ENCODE measurements at regions not wholly inside any gene's neighbourhood (a gene's known extent, or its start where the extent isn't known, plus 50 kb on each side); places are given as distances from the start of the nearest gene placed in this dataset.

DNA sequence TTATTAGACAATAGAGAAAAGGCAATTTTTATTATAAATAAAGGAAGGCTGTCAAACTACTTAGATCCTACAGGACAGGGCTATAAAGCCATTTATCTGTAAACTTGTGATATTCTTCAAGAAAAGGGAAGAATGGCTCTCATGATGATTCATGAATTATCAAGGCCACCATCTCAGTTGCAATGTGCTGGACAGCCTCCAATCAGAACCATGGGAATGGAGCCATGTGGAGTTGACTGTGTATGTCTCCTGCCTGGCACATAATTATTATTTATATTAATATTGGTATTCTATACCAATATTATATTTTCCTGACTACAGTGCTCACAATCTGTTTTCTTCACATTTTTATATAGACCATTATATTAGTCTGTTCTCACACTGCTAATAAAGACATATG is 560.5 kb upstream of the MIR17HG start:
- intact Hi-C loops (cut with DNase I) = no loop called here
- Histone ChIP-seq H3K4me1 (no peaks in the 10 kb centered on the region), H3K9me3 (no peaks in the 10 kb centered on the region), H3K4me3 (no peak overlapping the region), H3K36me3 (no peaks in the 10 kb centered on the region), H3K27ac (no peak overlapping the region), H3K27me3 (no peaks in the 10 kb centered on the region)
- TF ChIP-seq, protein P1, sequence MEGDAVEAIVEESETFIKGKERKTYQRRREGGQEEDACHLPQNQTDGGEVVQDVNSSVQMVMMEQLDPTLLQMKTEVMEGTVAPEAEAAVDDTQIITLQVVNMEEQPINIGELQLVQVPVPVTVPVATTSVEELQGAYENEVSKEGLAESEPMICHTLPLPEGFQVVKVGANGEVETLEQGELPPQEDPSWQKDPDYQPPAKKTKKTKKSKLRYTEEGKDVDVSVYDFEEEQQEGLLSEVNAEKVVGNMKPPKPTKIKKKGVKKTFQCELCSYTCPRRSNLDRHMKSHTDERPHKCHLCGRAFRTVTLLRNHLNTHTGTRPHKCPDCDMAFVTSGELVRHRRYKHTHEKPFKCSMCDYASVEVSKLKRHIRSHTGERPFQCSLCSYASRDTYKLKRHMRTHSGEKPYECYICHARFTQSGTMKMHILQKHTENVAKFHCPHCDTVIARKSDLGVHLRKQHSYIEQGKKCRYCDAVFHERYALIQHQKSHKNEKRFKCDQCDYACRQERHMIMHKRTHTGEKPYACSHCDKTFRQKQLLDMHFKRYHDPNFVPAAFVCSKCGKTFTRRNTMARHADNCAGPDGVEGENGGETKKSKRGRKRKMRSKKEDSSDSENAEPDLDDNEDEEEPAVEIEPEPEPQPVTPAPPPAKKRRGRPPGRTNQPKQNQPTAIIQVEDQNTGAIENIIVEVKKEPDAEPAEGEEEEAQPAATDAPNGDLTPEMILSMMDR (IDR thresholded peaks at IDR 0.05) = no peak
- no peak for DNase-seq (ENCODE audit: low spot score in 2 of 2)

DNA sequence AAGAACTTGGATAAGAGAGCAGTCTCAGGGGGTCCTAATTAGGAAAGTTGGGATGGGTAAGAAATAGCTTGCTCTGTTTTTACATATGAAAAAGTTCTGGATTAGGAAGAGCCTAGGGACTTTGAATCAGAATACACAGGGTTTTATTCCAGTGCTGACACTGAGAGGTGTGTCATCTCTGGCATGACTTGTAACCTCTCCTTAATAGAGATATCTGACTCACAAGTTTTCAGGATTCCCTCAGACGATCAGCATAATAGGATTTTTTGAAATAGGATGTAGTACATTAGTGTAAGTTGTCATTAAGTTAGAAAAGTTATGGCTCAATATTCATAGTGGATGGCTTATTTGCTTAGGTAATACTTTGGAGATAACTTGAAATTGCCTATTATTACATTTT is 555.2 kb upstream of the MIR17HG start:
- no peak for DNase-seq (ENCODE audit: low spot score in 2 of 2)
- intact Hi-C loops (cut with DNase I) = no loop called here
- Histone ChIP-seq H3K36me3 (no peaks in the 10 kb centered on the region), H3K27me3 (no peaks in the 10 kb centered on the region), H3K4me3 (no peak overlapping the region), H3K27ac (no peak overlapping the region), H3K4me1 (no peaks in the 10 kb centered on the region), H3K9me3 (no peaks in the 10 kb centered on the region)
- TF ChIP-seq, protein P1 (IDR thresholded peaks at IDR 0.05) = no peak

DNA sequence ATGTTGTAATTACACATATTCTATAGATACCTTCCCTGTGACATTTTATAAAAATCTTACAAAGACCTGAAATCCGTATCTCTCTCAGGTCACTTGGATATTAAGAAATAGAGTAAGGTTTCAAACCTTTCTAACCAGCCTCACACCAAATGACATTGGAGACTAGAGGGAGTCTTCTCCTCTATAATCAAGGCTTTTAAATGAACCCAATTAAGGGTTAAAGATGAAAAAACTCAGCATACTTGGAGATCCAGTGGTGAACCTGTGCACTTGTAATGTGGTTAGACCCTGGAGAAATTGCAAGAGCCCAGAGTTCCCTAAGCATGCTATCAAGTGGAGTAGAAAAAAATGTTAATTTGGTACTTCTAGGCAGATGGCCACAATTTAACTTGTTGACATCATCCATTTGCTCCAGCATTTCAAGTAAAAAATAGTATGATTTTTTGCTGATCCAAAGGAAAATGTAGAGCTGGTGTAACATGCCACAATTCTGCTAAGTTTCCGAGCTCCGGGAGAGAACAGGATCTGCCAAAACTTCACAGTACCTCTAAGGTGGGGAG is 554.1 kb upstream of the MIR17HG start:
- Histone ChIP-seq H3K27ac (no peak overlapping the region), H3K4me1 (no peaks in the 10 kb centered on the region), H3K9me3 (no peaks in the 10 kb centered on the region), H3K27me3 (no peaks in the 10 kb centered on the region), H3K4me3 (no peak overlapping the region), H3K36me3 (no peaks in the 10 kb centered on the region)
- DNase-seq (ENCODE audit: low spot score in 2 of 2) = no peak
- intact Hi-C loops (cut with DNase I) = no loop called here
- TF ChIP-seq, protein P1 (IDR thresholded peaks at IDR 0.05) = no peak

DNA sequence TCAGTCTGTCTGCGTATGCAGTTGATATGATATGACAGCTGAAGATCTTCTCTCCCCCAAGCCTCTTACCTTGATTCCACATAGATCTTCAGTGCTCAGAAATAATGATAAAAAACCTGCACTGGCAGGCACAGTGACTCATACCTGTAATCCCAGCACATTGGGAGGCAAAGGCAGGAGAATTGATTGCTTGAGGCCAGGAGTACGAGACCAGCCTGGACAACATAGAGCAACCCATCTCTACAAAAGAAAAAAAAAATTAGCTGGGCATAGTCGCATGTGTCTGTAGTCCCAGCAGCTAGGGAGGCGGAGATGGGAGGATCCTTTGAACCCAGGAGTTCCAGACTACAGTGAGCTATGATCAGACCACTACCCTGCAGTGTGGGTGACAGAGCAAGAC is 551.0 kb upstream of the MIR17HG start:
- H3K9me3 ChIP-seq = no peaks in the 10 kb centered on the region
- H3K36me3 ChIP-seq = no peaks in the 10 kb centered on the region
- no peaks in the 10 kb centered on the region for H3K4me1 ChIP-seq
- H3K27me3 ChIP-seq = no peaks in the 10 kb centered on the region
- TF ChIP-seq, protein P1 (IDR thresholded peaks at IDR 0.05) = no peak
- intact Hi-C loops (cut with DNase I) = no loop called here
- H3K27ac ChIP-seq = no peak overlapping the region
- no peak overlapping the region for H3K4me3 ChIP-seq
- DNase-seq (ENCODE audit: low spot score in 2 of 2) = no peak

DNA sequence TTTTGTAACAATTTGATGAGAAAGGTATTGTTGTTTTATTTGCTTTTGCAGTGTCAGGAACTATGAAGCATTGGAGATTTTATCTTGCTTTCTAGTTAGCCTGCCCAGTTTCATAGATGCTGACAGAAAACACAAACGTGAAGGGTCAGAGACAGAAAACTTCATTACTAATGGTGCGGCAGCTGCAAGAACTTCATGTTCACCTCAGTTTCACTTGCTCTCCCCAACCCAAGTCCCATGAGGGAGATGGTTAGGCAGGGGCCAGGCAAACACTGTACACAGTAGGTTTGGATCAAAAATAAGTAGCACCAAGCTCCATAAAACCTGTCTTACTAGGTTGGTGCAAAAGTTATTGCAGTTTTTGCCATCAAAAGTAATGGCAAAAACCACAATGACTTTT is 550.2 kb upstream of the MIR17HG start:
- Histone ChIP-seq H3K9me3 (no peaks in the 10 kb centered on the region), H3K4me1 (no peaks in the 10 kb centered on the region), H3K27me3 (no peaks in the 10 kb centered on the region), H3K36me3 (no peaks in the 10 kb centered on the region), H3K4me3 (no peak overlapping the region), H3K27ac (no peak overlapping the region)
- intact Hi-C loops (cut with DNase I) = no loop called here
- TF ChIP-seq, protein P1 (IDR thresholded peaks at IDR 0.05) = no peak
- DNase-seq (ENCODE audit: low spot score in 2 of 2) = no peak

DNA sequence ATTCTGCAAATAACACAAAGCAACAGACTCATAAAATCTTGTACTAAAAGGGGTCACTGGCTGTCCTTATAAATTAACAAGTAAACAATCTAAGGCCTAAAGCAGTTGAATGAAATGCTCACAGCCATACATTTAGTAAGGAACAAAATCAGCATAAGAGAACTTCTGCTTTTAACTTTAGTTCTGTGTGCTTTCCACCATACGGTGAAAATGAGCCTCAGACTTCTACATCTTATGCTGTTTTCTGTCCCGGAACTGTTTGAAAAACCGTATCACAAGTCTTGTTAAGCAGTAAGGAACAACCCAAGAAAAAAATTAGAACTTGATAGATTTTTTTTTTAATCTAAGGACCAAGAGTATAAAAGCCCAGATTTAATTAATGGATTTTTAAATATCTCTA is 549.1 kb upstream of the MIR17HG start:
- Histone ChIP-seq H3K4me3 (no peak overlapping the region), H3K9me3 (no peaks in the 10 kb centered on the region), H3K27me3 (no peaks in the 10 kb centered on the region), H3K27ac (no peak overlapping the region), H3K4me1 (no peaks in the 10 kb centered on the region), H3K36me3 (no peaks in the 10 kb centered on the region)
- no peak for DNase-seq (ENCODE audit: low spot score in 2 of 2)
- intact Hi-C loops (cut with DNase I) = no loop called here
- TF ChIP-seq, protein P1 (IDR thresholded peaks at IDR 0.05) = no peak
